D721Med (cell line): ENCODE measurements at regions not wholly inside any gene's neighbourhood (a gene's known extent, or its start where the extent isn't known, plus 50 kb on each side); places are given as distances from the start of the nearest gene placed in this dataset.

Source experiments
- DNase-seq: peaks from one replicate; pipeline ENCODE4 v3.0.0; 2011; ENCODE audit warnings: low spot score; ENCODE audit not compliant: insufficient read length
- FAIRE-seq: peaks from 2 replicates; lab custom pipeline; 2011; peaks lifted over from hg19 to GRCh38; lab: Jason Lieb, UNC
- CTCF ChIP-seq: IDR thresholded peaks from 2 replicates; pipeline ENCODE4 v1.5.1; 2012; ENCODE audit warnings: mild to moderate bottlenecking, control low read depth; ENCODE audit not compliant: insufficient read depth; ENCODE audit errors: missing control alignments

GRCh38 chr1:244219149-244219548 lies 168.1 kb downstream of the ZBTB18 start:
- FAIRE-seq = no peak
- TF ChIP-seq CTCF = no peak
- no peak for DNase-seq

- FAIRE-seq (no peak), DNase-seq (no peak)
- no peak for TF ChIP-seq CTCF
These were observed 168.7 kb downstream of the ZBTB18 start for GRCh38 chr1:244219802-244220201.

DNA sequence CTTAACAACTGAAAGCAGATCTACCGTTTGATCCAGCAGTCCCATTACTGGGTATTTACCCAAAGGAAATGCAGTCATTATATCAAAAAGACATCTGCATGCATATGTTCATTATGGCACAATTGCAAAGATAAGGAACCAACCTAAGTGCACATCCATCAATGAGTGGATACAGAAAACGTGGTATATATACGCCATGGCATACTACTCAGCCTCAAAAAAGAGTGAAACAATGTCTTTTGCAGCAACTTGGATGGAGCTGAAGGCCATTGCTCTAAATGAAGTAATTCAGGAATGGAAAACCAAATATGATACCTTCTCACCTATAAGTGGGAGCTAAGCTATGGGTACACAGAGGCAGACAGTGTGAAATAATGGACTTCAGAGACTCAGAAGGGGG lies 169.3 kb downstream of the ZBTB18 start:
- DNase-seq (no peak), FAIRE-seq (no peak)
- TF ChIP-seq CTCF = no peak

- FAIRE-seq (no peak), DNase-seq (no peak)
- no peak for TF ChIP-seq CTCF
These were observed 170.9 kb downstream of the ZBTB18 start for GRCh38 chr1:244221991-244222390.

DNA sequence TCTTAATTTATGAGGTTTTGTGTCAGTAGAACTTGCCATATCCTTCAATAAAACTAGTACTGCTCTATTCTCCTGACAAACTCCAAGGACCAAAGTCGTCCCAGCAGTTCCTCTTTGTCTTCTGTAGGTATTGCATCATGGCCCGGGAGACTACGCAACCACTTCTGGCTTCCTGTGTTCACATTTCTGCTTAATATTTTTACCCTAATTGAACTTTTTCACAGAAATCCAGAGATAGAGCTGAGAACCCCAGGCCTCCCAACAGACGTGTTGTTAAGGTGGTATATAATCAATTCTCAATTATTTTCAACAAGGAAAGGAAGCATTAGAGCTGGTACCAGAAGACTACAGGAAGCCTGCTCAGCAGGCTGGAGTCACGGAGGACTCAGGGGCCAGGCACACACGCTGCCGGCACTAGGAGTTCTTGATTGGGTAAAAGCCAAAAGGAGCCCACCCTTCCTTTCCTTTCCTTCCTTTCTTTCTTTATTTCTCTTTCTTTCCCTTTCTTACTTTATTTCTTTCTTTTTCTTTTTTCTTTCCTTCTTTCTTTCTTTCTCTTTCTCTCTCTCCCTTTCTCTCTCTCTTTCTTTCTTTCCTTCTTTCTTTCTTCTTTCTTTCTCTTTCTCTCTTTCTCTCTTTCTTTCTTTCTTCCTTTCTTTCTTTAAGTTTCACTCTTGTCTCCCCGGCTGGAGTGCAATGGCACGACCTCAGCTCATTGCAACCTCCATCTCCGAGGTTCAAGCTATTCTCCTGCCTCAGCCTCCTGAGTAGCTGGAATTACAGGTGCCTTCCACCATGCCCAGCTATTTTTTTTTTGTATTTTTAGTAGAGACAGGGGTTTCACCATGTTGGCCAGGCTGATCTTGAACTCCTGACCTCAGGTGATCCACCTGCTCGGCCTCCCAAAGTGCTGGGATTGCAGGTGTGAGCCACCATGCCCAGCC lies 173.7 kb downstream of the ZBTB18 start:
- FAIRE-seq = no peak
- no peak for DNase-seq
- TF ChIP-seq CTCF = no peak

GRCh38 chr1:244226435-244226834 lies 175.4 kb downstream of the ZBTB18 start:
- FAIRE-seq (no peak), DNase-seq (no peak)
- TF ChIP-seq CTCF = no peak

GRCh38 chr1:244230470-244230869 lies 179.4 kb downstream of the ZBTB18 start:
- no peak for TF ChIP-seq CTCF
- FAIRE-seq (no peak), DNase-seq (no peak)
